GM18511 (cell line): ENCODE measurements at regions not wholly inside any gene's neighbourhood (a gene's known extent, or its start where the extent isn't known, plus 50 kb on each side); places are given as distances from the start of the nearest gene placed in this dataset.

Experiments used
- ATAC-seq: cut with Tn5 transposase; IDR thresholded peaks from one replicate; pipeline ENCODE4 v1.9.1; 2021; ENCODE audit warnings: mild to moderate bottlenecking, moderate library complexity; ENCODE audit not compliant: unreplicated experiment

- no peak for ATAC-seq
Measured at GRCh38 chr2:128640845-128641360, 322.2 kb upstream of the HS6ST1 start.

GRCh38 chr2:128641421-128642080, 322.9 kb upstream of the HS6ST1 start:
- ATAC-seq = no peak

- no peak for ATAC-seq
Measured at GRCh38 chr2:128642316-128642715, 323.6 kb upstream of the HS6ST1 start.

GRCh38 chr2:128642821-128643220, 324.2 kb upstream of the HS6ST1 start:
- no peak for ATAC-seq

- no peak for ATAC-seq
Measured at GRCh38 chr2:128643221-128644065, 324.8 kb upstream of the HS6ST1 start.

- ATAC-seq = no peak
Measured at GRCh38 chr2:128644156-128644555, 325.5 kb upstream of the HS6ST1 start.

- ATAC-seq = no peak
Measured at GRCh38 chr2:128644718-128645256, 326.1 kb upstream of the HS6ST1 start.

GRCh38 chr2:128645631-128646030, 327.0 kb upstream of the HS6ST1 start:
- ATAC-seq = no peak

- ATAC-seq = no peak
Measured at GRCh38 chr2:128646091-128646490, 327.4 kb upstream of the HS6ST1 start.

GRCh38 chr2:128646691-128647090, 328.0 kb upstream of the HS6ST1 start:
- no peak for ATAC-seq

- ATAC-seq = no peak
Measured at GRCh38 chr2:128651000-128651399, 332.3 kb upstream of the HS6ST1 start.

- ATAC-seq = no peak
Measured at GRCh38 chr2:128654408-128654807, 335.7 kb upstream of the HS6ST1 start.

- ATAC-seq = no peak
Measured at GRCh38 chr2:128660836-128661235, 342.2 kb upstream of the HS6ST1 start.

- no peak for ATAC-seq
Measured at GRCh38 chr2:128661311-128661710, 342.6 kb upstream of the HS6ST1 start.

- no peak for ATAC-seq
Measured at GRCh38 chr2:128662051-128662471, 343.4 kb upstream of the HS6ST1 start.

- ATAC-seq = no peak
Measured at GRCh38 chr2:128663371-128664050, 344.8 kb upstream of the HS6ST1 start.

- no peak for ATAC-seq
Measured at GRCh38 chr2:128664499-128664971, 345.9 kb upstream of the HS6ST1 start.

- ATAC-seq = no peak
Measured at GRCh38 chr2:128665113-128665512, 346.4 kb upstream of the HS6ST1 start.

GRCh38 chr2:128666596-128666995, 347.9 kb upstream of the HS6ST1 start:
- no peak for ATAC-seq

- no peak for ATAC-seq
Measured at GRCh38 chr2:128667391-128667790, 348.7 kb upstream of the HS6ST1 start.

GRCh38 chr2:128668946-128669345, 350.3 kb upstream of the HS6ST1 start:
- no peak for ATAC-seq
